ENCODE measurements at regions not wholly inside any gene's neighbourhood (a gene's known extent, or its start where the extent isn't known, plus 50 kb on each side); places are given as distances from the start of the nearest gene placed in this dataset.
A peak's percentile ranks its signal among the peaks of the same experiment; 100 is the strongest.

GRCh38 chr13:76439546-76439945 lies 446.7 kb downstream of the KCTD12 start:
- no peak for DNase-seq (ENCODE audit: low read depth)

GRCh38 chr13:76438050-76438449 lies 448.2 kb downstream of the KCTD12 start:
- DNase-seq (ENCODE audit: low read depth) = no peak

- peak; percentile 75 for DNase-seq (ENCODE audit: low read depth)
Measured at GRCh38 chr13:76425935-76426334, 460.3 kb downstream of the KCTD12 start.

GRCh38 chr13:76421011-76421410 lies 465.2 kb downstream of the KCTD12 start:
- no peak for DNase-seq (ENCODE audit: low read depth)

- no peak for DNase-seq (ENCODE audit: low read depth)
Measured at GRCh38 chr13:76418404-76418803, 467.8 kb downstream of the KCTD12 start.

- DNase-seq (ENCODE audit: low read depth) = no peak
Measured at GRCh38 chr13:76414320-76414719, 471.9 kb downstream of the KCTD12 start.

- no peak for DNase-seq (ENCODE audit: low read depth)
Measured at GRCh38 chr13:76406243-76406642, 480.0 kb downstream of the KCTD12 start.

- DNase-seq (ENCODE audit: low read depth) = peak; percentile 5
Measured at GRCh38 chr13:76398425-76398824, 487.8 kb downstream of the KCTD12 start.

- no peak for DNase-seq (ENCODE audit: low read depth)
Measured at GRCh38 chr13:76397413-76397812, 488.8 kb downstream of the KCTD12 start.

- no peak for DNase-seq (ENCODE audit: low read depth)
Measured at GRCh38 chr13:76389321-76389720, 496.9 kb downstream of the KCTD12 start.

GRCh38 chr13:76387566-76387965 lies 498.6 kb downstream of the KCTD12 start:
- DNase-seq (ENCODE audit: low read depth) = no peak

- no peak for DNase-seq (ENCODE audit: low read depth)
Measured at GRCh38 chr13:76386321-76386720, 499.9 kb downstream of the KCTD12 start.

GRCh38 chr13:76385586-76385985 lies 500.6 kb downstream of the KCTD12 start:
- peak; percentile 7 for DNase-seq (ENCODE audit: low read depth)

GRCh38 chr13:76383676-76384461 lies 502.3 kb downstream of the KCTD12 start:
- DNase-seq (ENCODE audit: low read depth) = peak; percentile 76

GRCh38 chr13:76380446-76381065 lies 505.6 kb downstream of the KCTD12 start:
- no peak for DNase-seq (ENCODE audit: low read depth)

GRCh38 chr13:76379341-76380105 lies 506.7 kb downstream of the KCTD12 start:
- no peak for DNase-seq (ENCODE audit: low read depth)

- no peak for DNase-seq (ENCODE audit: low read depth)
Measured at GRCh38 chr13:76378767-76379166, 507.4 kb downstream of the KCTD12 start.

- DNase-seq (ENCODE audit: low read depth) = no peak
Measured at GRCh38 chr13:76363682-76364289, 522.4 kb downstream of the KCTD12 start.

GRCh38 chr13:76361868-76362267 lies 524.3 kb downstream of the KCTD12 start:
- DNase-seq (ENCODE audit: low read depth) = no peak

GRCh38 chr13:76351541-76352229 lies 534.5 kb downstream of the KCTD12 start:
- no peak for DNase-seq (ENCODE audit: low read depth)

GRCh38 chr13:76350399-76350798 lies 535.8 kb downstream of the KCTD12 start:
- no peak for DNase-seq (ENCODE audit: low read depth)

GRCh38 chr13:76349700-76350099 lies 536.5 kb downstream of the KCTD12 start:
- DNase-seq (ENCODE audit: low read depth) = no peak
